OCI-LY1 (cell line): ENCODE measurements at regions not wholly inside any gene's neighbourhood (a gene's known extent, or its start where the extent isn't known, plus 50 kb on each side); places are given as distances from the start of the nearest gene placed in this dataset.

ENCODE experiments used
- H2AFZ ChIP-seq: fragments of 200-600 bp; sonication (generic), shearing (Covaris generic); 2 replicates; pipeline ENCODE4 v1.6.0; 2014; ENCODE audit warnings: antibody characterized with exemption, mild to moderate bottlenecking, low read length
- H3F3A ChIP-seq: fragments of 200-600 bp; sonication (generic), shearing (Covaris generic); 2 replicates; pipeline ENCODE4 v1.6.0; 2014; ENCODE audit warnings: mild to moderate bottlenecking, antibody characterized with exemption, low read length, moderate library complexity; ENCODE audit not compliant: insufficient read depth
- H3K27ac ChIP-seq: fragments of 200-600 bp; sonication (generic); 2 replicates; pipeline ENCODE4 v1.5.1; 2014; ENCODE audit warnings: low read length, mixed run types, mild to moderate bottlenecking, low read depth; ENCODE audit not compliant: poor library complexity, severe bottlenecking
- H3K27me3 ChIP-seq: fragments of 200-600 bp; sonication (generic); 2 replicates; pipeline ENCODE4 v1.6.0; 2014; ENCODE audit warnings: antibody characterized with exemption, mild to moderate bottlenecking, low read length, moderate library complexity; ENCODE audit not compliant: insufficient read depth
- H3K36me3 ChIP-seq: fragments of 200-600 bp; sonication (generic); 2 replicates; pipeline ENCODE4 v1.6.1; 2014; ENCODE audit warnings: mild to moderate bottlenecking, antibody characterized with exemption, low read length, moderate library complexity, mixed read lengths; ENCODE audit not compliant: insufficient read depth
- H3K4me1 ChIP-seq: fragments of 200-600 bp; sonication (generic); 2 replicates; pipeline ENCODE4 v1.5.1; 2014; ENCODE audit warnings: mild to moderate bottlenecking, low read length, moderate library complexity; ENCODE audit not compliant: insufficient read depth, severe bottlenecking
- H3K4me2 ChIP-seq: fragments of 200-600 bp; sonication (generic), shearing (Covaris generic); 2 replicates; pipeline ENCODE4 v1.6.1; 2014; ENCODE audit warnings: low read length
- H3K4me3 ChIP-seq: fragments of 200-600 bp; sonication (generic); 2 replicates; pipeline ENCODE4 v1.5.1; 2014; ENCODE audit warnings: low read length, low read depth, mild to moderate bottlenecking, mixed read lengths; ENCODE audit not compliant: poor library complexity, severe bottlenecking
- H3K79me2 ChIP-seq: fragments of 200-600 bp; shearing (Covaris generic); 2 replicates; pipeline ENCODE4 v1.6.1; 2016; ENCODE audit warnings: mixed run types, low read length, mixed read lengths; ENCODE audit not compliant: insufficient read depth
- H3K9ac ChIP-seq: fragments of 200-600 bp; sonication (generic), shearing (Covaris generic); 2 replicates; pipeline ENCODE4 v1.6.1; 2014; ENCODE audit warnings: mild to moderate bottlenecking, low read length, mixed read lengths
- H3K9me2 ChIP-seq: fragments of 200-600 bp; sonication (generic), shearing (Covaris generic); 2 replicates; pipeline ENCODE4 v1.6.1; 2014; ENCODE audit warnings: low read depth, mild to moderate bottlenecking, low read length, mixed read lengths
- H3K9me3 ChIP-seq: fragments of 200-600 bp; shearing (Covaris generic); 2 replicates; pipeline ENCODE4 v1.6.1; 2014; ENCODE audit warnings: low read length, mixed read lengths
- H4K20me1 ChIP-seq: fragments of 200-600 bp; sonication (generic), shearing (Covaris generic); 2 replicates; pipeline ENCODE4 v1.6.0; 2016; ENCODE audit warnings: mild to moderate bottlenecking, low read length; ENCODE audit not compliant: insufficient read depth
- CTCF ChIP-seq: fragments of 200-600 bp; sonication (generic), shearing (Covaris generic); IDR thresholded peaks from 2 replicates; pipeline ENCODE4 v1.5.1; 2017; ENCODE audit warnings: mild to moderate bottlenecking, antibody characterized with exemption, low read length, moderate library complexity, mixed read lengths
- EZH2 ChIP-seq: fragments of 200-600 bp; sonication (generic), shearing (Covaris generic); IDR thresholded peaks from 2 replicates; pipeline ENCODE4 v1.8.0; 2017; ENCODE audit warnings: borderline replicate concordance, mixed run types, mild to moderate bottlenecking, antibody characterized with exemption, low read length, moderate library complexity, mixed read lengths

GRCh38 chr10:2943932-2944614 is 123.3 kb upstream of the PFKP start:
- H2AFZ ChIP-seq, result no peak overlapping the region
- no peak overlapping the region for H3K9ac ChIP-seq
- no peaks in the 10 kb centered on the region for H4K20me1 ChIP-seq
- H3K4me3 ChIP-seq, result no peak overlapping the region
- H3K9me3 ChIP-seq, result no peaks in the 10 kb centered on the region
- no peaks in the 10 kb centered on the region for H3F3A ChIP-seq
- H3K4me1 ChIP-seq, result no peaks in the 10 kb centered on the region
- H3K9me2 ChIP-seq, result no peaks in the 10 kb centered on the region
- no peaks in the 10 kb centered on the region for H3K79me2 ChIP-seq
- no peak overlapping the region for H3K27ac ChIP-seq
- H3K4me2 ChIP-seq, result no peak overlapping the region
- no peak for TF ChIP-seq EZH2
- no peak for TF ChIP-seq CTCF
- H3K36me3 ChIP-seq, result no peaks in the 10 kb centered on the region
- H3K27me3 ChIP-seq, result no peaks in the 10 kb centered on the region

DNA sequence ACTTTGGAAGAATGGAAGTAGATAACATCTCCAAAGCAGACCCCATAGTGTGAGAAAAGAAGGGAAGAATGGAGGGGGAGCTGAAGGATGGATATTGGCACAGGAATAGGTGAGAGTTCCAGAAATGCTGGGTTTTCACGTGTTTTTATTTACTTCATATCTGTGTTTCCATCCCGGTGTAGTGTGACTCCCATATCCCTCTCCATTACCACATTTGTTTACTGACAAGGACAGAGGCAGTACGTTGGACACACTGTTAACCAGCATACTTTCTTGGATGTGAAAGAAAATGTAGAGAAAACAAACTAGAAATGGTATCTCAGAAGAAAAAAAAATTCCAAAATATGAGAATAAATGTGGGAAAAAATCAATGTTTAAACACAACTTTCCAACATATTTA is 124.4 kb upstream of the PFKP start:
- Histone ChIP-seq H3K4me2 (no peak overlapping the region), H3K9me3 (no peaks in the 10 kb centered on the region), H3K36me3 (no peaks in the 10 kb centered on the region), H4K20me1 (no peaks in the 10 kb centered on the region), H3K9me2 (no peaks in the 10 kb centered on the region), H3K27ac (no peak overlapping the region), H3K4me1 (no peaks in the 10 kb centered on the region), H3F3A (no peaks in the 10 kb centered on the region), H3K27me3 (no peaks in the 10 kb centered on the region), H3K79me2 (no peaks in the 10 kb centered on the region), H2AFZ (no peak overlapping the region), H3K9ac (no peak overlapping the region), H3K4me3 (no peak overlapping the region)
- TF ChIP-seq CTCF, result no peak

DNA sequence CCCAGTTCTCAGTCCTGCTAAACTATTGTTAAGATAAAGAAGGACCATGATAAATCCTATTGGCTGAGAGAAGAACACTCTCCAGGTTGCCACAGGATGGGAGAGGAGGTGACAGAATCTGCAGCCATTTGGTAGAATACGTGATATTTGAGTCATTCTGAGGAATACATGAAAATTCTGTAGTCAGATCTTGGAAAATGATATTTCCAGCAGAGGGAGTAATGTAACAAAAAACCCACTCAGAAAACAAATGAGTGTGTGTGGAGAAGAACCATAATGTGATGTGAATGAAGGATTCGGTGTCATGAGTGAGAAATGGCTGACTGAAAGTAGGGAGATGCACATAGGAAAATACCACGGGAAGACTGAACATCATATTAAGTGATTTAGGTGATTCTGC is 128.5 kb upstream of the PFKP start:
- Histone ChIP-seq H2AFZ (no peak overlapping the region), H3K36me3 (no peaks in the 10 kb centered on the region), H3K27me3 (no peaks in the 10 kb centered on the region), H3K27ac (no peak overlapping the region), H3K79me2 (no peaks in the 10 kb centered on the region), H3K9me2 (no peaks in the 10 kb centered on the region), H3K4me1 (no peaks in the 10 kb centered on the region), H3K9me3 (no peaks in the 10 kb centered on the region), H3K4me3 (no peak overlapping the region), H3K4me2 (no peak overlapping the region), H3K9ac (no peak overlapping the region), H4K20me1 (no peaks in the 10 kb centered on the region), H3F3A (no peaks in the 10 kb centered on the region)
- TF ChIP-seq EZH2, result no peak
- TF ChIP-seq CTCF, result no peak
